ENCODE measurements at regions not wholly inside any gene's neighbourhood (a gene's known extent, or its start where the extent isn't known, plus 50 kb on each side); places are given as distances from the start of the nearest gene placed in this dataset.

DNA sequence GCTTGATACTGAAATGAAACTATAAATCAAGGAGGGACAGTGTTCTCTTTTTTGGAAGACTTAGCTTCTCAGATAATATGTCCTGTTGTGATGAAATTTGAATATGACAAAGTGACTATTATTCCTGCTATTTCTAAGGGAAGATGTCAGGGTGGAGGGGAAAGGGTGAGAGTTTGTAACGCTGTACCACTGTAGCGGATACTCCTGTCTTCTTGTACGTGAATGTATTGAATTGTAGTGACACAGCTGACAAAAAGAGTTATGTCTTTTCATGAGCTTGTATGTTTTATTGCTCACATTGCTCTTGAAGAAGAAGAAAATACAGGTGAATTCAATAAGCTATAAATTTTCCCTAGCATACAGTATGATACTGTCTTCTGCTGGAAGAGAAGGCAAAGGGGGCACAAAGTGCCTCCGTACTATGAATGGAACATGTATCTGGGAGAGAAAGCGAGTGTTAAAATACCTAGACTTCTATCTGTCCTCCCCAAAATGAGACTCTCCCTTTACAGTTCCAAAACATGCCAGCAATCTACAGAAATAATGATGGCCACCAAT, 538.5 kb upstream of the LRRC4C start:
- H3K27ac ChIP-seq: no peak overlapping the region
- no peak for DNase-seq
- H3K4me1 ChIP-seq: no peaks in the 10 kb centered on the region
- no peaks in the 10 kb centered on the region for H3K36me3 ChIP-seq
- H3K9me3 ChIP-seq: no peaks in the 10 kb centered on the region
- no peaks in the 10 kb centered on the region for H3K27me3 ChIP-seq
- H3K4me3 ChIP-seq: no peak overlapping the region
- TF ChIP-seq, protein P1, sequence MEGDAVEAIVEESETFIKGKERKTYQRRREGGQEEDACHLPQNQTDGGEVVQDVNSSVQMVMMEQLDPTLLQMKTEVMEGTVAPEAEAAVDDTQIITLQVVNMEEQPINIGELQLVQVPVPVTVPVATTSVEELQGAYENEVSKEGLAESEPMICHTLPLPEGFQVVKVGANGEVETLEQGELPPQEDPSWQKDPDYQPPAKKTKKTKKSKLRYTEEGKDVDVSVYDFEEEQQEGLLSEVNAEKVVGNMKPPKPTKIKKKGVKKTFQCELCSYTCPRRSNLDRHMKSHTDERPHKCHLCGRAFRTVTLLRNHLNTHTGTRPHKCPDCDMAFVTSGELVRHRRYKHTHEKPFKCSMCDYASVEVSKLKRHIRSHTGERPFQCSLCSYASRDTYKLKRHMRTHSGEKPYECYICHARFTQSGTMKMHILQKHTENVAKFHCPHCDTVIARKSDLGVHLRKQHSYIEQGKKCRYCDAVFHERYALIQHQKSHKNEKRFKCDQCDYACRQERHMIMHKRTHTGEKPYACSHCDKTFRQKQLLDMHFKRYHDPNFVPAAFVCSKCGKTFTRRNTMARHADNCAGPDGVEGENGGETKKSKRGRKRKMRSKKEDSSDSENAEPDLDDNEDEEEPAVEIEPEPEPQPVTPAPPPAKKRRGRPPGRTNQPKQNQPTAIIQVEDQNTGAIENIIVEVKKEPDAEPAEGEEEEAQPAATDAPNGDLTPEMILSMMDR (IDR thresholded peaks at IDR 0.05): no peak
- TF ChIP-seq POLR2A (IDR thresholded peaks at IDR 0.05): no peak
- intact Hi-C loops (cut with DNase I; ENCODE audit: low total_unique reads): no loop called here

DNA sequence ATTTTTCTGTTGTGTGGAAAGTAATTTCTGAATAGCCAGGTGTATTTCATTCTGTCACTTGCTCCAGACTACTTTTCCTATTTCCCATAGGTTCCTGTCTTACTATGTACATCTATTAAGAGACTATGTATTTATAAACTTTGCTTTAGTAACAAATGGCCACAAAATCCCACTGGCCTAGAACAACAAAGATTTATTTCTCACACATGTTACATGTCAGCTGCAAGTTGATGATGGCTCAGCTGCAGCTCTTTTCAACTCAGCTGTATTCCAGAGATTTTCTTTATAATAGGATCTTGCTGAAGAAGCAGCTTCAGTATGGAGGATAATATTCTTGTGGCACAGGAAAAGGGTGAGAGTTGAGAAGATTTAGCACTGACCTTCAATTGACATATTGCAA, 539.6 kb upstream of the LRRC4C start:
- no peaks in the 10 kb centered on the region for H3K27me3 ChIP-seq
- H3K9me3 ChIP-seq: no peaks in the 10 kb centered on the region
- TF ChIP-seq POLR2A (IDR thresholded peaks at IDR 0.05): no peak
- TF ChIP-seq, protein P1 (IDR thresholded peaks at IDR 0.05): no peak
- no peaks in the 10 kb centered on the region for H3K36me3 ChIP-seq
- no peak overlapping the region for H3K27ac ChIP-seq
- intact Hi-C loops (cut with DNase I; ENCODE audit: low total_unique reads): no loop called here
- no peaks in the 10 kb centered on the region for H3K4me1 ChIP-seq
- no peak overlapping the region for H3K4me3 ChIP-seq
- DNase-seq: no peak

DNA sequence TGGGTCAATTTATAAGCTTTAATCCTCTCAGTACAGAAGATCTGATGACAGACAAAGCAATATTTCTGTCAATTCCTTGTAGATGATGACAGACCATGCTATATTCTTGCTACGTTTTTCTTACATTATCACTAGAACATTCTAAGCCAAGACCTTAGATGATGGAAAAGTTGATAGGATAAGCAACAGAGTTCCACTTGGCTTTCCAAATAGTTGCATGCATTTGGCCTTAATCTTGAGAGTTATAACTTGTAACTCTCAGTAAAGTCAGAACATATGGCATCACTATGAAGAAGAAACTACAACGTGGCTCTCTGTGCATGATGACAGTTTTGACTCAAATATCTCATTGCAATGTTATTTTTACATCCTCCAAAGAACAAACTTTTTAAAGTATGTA, 544.3 kb upstream of the LRRC4C start:
- H3K27me3 ChIP-seq: no peaks in the 10 kb centered on the region
- H3K4me1 ChIP-seq: no peaks in the 10 kb centered on the region
- H3K9me3 ChIP-seq: no peaks in the 10 kb centered on the region
- H3K27ac ChIP-seq: no peak overlapping the region
- H3K36me3 ChIP-seq: no peaks in the 10 kb centered on the region
- no peak overlapping the region for H3K4me3 ChIP-seq
- intact Hi-C loops (cut with DNase I; ENCODE audit: low total_unique reads): no loop called here
- TF ChIP-seq POLR2A (IDR thresholded peaks at IDR 0.05): no peak
- TF ChIP-seq, protein P1 (IDR thresholded peaks at IDR 0.05): no peak
- no peak for DNase-seq

DNA sequence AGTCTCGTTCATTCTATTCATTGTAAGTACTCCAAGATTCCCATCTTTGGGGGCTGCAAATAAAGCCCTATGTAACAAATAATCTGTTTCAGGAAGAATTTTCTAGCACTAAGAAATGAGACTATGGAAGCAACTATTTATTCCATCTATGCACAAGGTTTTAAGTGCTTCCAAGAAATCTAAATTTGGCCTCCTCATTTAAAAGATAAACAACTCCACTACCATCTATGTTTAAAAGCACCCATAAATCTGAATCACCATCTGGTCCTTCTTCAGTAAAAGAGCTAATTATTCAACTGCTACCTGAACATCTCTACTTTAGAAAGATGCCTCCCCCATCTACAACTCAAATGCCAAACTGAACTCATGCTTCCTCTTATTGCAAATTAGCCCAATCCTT, 547.3 kb upstream of the LRRC4C start:
- TF ChIP-seq, protein P1 (IDR thresholded peaks at IDR 0.05): no peak
- no peak for TF ChIP-seq POLR2A (IDR thresholded peaks at IDR 0.05)
- H3K4me1 ChIP-seq: no peaks in the 10 kb centered on the region
- H3K9me3 ChIP-seq: no peaks in the 10 kb centered on the region
- no peaks in the 10 kb centered on the region for H3K27me3 ChIP-seq
- no peak for DNase-seq
- intact Hi-C loops (cut with DNase I; ENCODE audit: low total_unique reads): no loop called here
- H3K36me3 ChIP-seq: no peaks in the 10 kb centered on the region
- no peak overlapping the region for H3K27ac ChIP-seq
- no peak overlapping the region for H3K4me3 ChIP-seq

DNA sequence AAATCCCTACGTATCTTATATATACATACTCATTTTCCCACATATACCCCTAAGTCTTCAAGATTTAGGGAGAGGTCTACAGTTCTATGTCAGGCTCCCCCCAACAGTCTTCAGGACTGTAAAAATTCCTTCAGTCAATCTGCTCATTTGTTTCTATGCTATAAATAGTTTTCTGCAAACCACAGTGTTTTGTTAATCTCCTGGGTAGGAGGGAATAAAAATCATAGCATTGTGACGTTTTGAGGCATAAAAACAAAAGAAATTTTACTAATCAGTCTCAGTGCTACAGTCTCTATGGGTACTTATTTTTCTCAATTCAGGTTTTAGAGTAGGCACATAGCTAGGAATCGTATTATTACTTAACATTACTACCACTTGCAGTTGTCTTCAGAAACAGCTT, 552.8 kb upstream of the LRRC4C start:
- Histone ChIP-seq H3K27ac (no peak overlapping the region), H3K27me3 (no peaks in the 10 kb centered on the region), H3K4me3 (no peak overlapping the region), H3K9me3 (no peaks in the 10 kb centered on the region), H3K36me3 (no peaks in the 10 kb centered on the region), H3K4me1 (no peaks in the 10 kb centered on the region)
- no peak for DNase-seq
- TF ChIP-seq POLR2A (IDR thresholded peaks at IDR 0.05): no peak
- TF ChIP-seq, protein P1 (IDR thresholded peaks at IDR 0.05): no peak
- intact Hi-C loops (cut with DNase I; ENCODE audit: low total_unique reads): no loop called here

Data from uterus (tissue), 3 donors.